GM23338 (cell line): ENCODE measurements at regions not wholly inside any gene's neighbourhood (a gene's known extent, or its start where the extent isn't known, plus 50 kb on each side); places are given as distances from the start of the nearest gene placed in this dataset.

ENCODE experiments used
- ATAC-seq: fragments of 200-7000 bp; cut with Tn5 transposase; 3 replicates; pipeline ENCODE4 v1.9.1; 2020
- DNase-seq: peaks from one replicate; pipeline ENCODE4 v3.0.0-alpha.2; 2015; ENCODE audit warnings: low spot score
- H2AFZ ChIP-seq: fragments of 200-600 bp; sonication (generic); 2 replicates; pipeline ENCODE4 v1.8.0; 2016; ENCODE audit warnings: antibody characterized with exemption, mild to moderate bottlenecking, moderate library complexity
- H3F3A ChIP-seq: fragments of 200-600 bp; sonication (generic); replicated peaks from 2 replicates; pipeline ENCODE4 v1.8.0; 2017; ENCODE audit warnings: antibody characterized with exemption, mixed run types, low read depth
- H3K27ac ChIP-seq: fragments of 200-600 bp; sonication (generic); 2 replicates; pipeline ENCODE4 v1.6.1; 2016; ENCODE audit warnings: low read depth
- H3K27me3 ChIP-seq: fragments of 200-600 bp; sonication (generic); 2 replicates; pipeline ENCODE4 v1.8.0; 2016; ENCODE audit warnings: mild to moderate bottlenecking, mixed run types, moderate library complexity; ENCODE audit not compliant: insufficient read depth
- H3K36me3 ChIP-seq: fragments of 200-600 bp; sonication (generic); 2 replicates; pipeline ENCODE4 v1.8.0; 2016; ENCODE audit warnings: mild to moderate bottlenecking; ENCODE audit not compliant: insufficient read depth
- H3K4me1 ChIP-seq: fragments of 200-600 bp; sonication (generic); 2 replicates; pipeline ENCODE4 v1.8.0; 2016; ENCODE audit warnings: mild to moderate bottlenecking, moderate library complexity; ENCODE audit not compliant: insufficient read depth
- H3K4me2 ChIP-seq: fragments of 200-600 bp; sonication (generic); 2 replicates; pipeline ENCODE4 v1.7.1; 2017; ENCODE audit warnings: mixed run types
- H3K4me3 ChIP-seq: fragments of 200-600 bp; sonication (generic); 2 replicates; pipeline ENCODE4 v1.6.1; 2016; ENCODE audit warnings: mixed run types
- H3K79me2 ChIP-seq: fragments of 200-600 bp; sonication (generic); replicated peaks from 2 replicates; pipeline ENCODE4 v1.8.0; 2017; ENCODE audit warnings: mild to moderate bottlenecking; ENCODE audit not compliant: insufficient read depth
- H3K9me2 ChIP-seq: fragments of 200-600 bp; sonication (generic); 2 replicates; pipeline ENCODE4 v1.8.0; 2017; ENCODE audit not compliant: insufficient read depth
- H4K20me1 ChIP-seq: fragments of 200-600 bp; sonication (generic); replicated peaks from 2 replicates; pipeline ENCODE4 v1.8.0; 2017; ENCODE audit warnings: mild to moderate bottlenecking; ENCODE audit not compliant: insufficient read depth
- H3K27ac Mint-ChIP-seq: 2 replicates; pipeline ENCODE4 v1.8.0; 2020; ENCODE audit warnings: inconsistent platforms, mild to moderate bottlenecking, moderate library complexity, mixed read lengths
- H3K27me3 Mint-ChIP-seq: 3 replicates; pipeline ENCODE4 v1.8.0; 2022; ENCODE audit warnings: low read depth, mild to moderate bottlenecking, moderate library complexity, mixed read lengths, inconsistent platforms; ENCODE audit not compliant: insufficient read depth, poor library complexity
- H3K36me3 Mint-ChIP-seq: 3 replicates; pipeline ENCODE4 v1.8.0; 2021; ENCODE audit warnings: low read depth, mild to moderate bottlenecking, inconsistent platforms, moderate library complexity, mixed read lengths
- H3K4me1 Mint-ChIP-seq: 3 replicates; pipeline ENCODE4 v1.8.0; 2020; ENCODE audit warnings: mild to moderate bottlenecking, inconsistent platforms, mixed read lengths
- H3K4me3 Mint-ChIP-seq: 3 replicates; pipeline ENCODE4 v1.8.0; 2021; ENCODE audit warnings: moderate library complexity, mild to moderate bottlenecking, inconsistent platforms, mixed read lengths
- H3K9me3 Mint-ChIP-seq: 3 replicates; pipeline ENCODE4 v1.8.0; 2020; ENCODE audit warnings: moderate library complexity, mild to moderate bottlenecking, inconsistent platforms, mixed read lengths
- CREB1 ChIP-seq: fragments of 250-450 bp; sonication (Bioruptor Pico); IDR thresholded peaks from 2 replicates; pipeline ENCODE4 v1.5.0; 2020; ENCODE audit warnings: low read depth, mild to moderate bottlenecking, moderate library complexity
- CTCF ChIP-seq, 2 experiments: fragments of 200-600 bp in 1 of 2; sonication (generic) in 1 of 2; conservative IDR thresholded peaks; 2 replicates each; pipeline versions ENCODE4 v1.5.1 to v1.6.1; 2016 to 2017; ENCODE audit warnings: antibody characterized with exemption in 2 of 2, low read depth in 2 of 2, mild to moderate bottlenecking in 2 of 2, moderate library complexity in 1 of 2
- ETS1 ChIP-seq: IDR thresholded peaks from 2 replicates; pipeline ENCODE4 v1.6.1; 2016; ENCODE audit warnings: antibody characterized with exemption
- EZH2 ChIP-seq: fragments of 200-600 bp; sonication (generic); IDR thresholded peaks from one replicate; pipeline ENCODE4 v1.8.0; 2017; ENCODE audit warnings: antibody characterized with exemption, mild to moderate bottlenecking, low read depth; ENCODE audit not compliant: unreplicated experiment
- EZH2phosphoT487 ChIP-seq: fragments of 200-600 bp; sonication (generic); IDR thresholded peaks from one replicate; pipeline ENCODE4 v1.8.1; 2018; ENCODE audit warnings: antibody characterized with exemption; ENCODE audit not compliant: unreplicated experiment
- JUNB ChIP-seq: IDR thresholded peaks from one replicate; pipeline ENCODE4 v1.6.1; 2016; ENCODE audit warnings: antibody characterized with exemption; ENCODE audit not compliant: unreplicated experiment
- NANOG ChIP-seq: IDR thresholded peaks from 2 replicates; pipeline ENCODE4 v1.6.1; 2016; ENCODE audit warnings: antibody characterized with exemption, borderline replicate concordance
- POLR2AphosphoS5 ChIP-seq: IDR thresholded peaks from 2 replicates; pipeline ENCODE4 v1.6.1; 2016; ENCODE audit warnings: antibody characterized with exemption, low read depth
- REST ChIP-seq: IDR thresholded peaks from one replicate; pipeline ENCODE4 v1.6.1; 2018; ENCODE audit warnings: antibody characterized with exemption; ENCODE audit not compliant: unreplicated experiment
- STAT1 ChIP-seq: IDR thresholded peaks from one replicate; pipeline ENCODE4 v1.6.1; 2016; ENCODE audit warnings: antibody characterized with exemption; ENCODE audit not compliant: unreplicated experiment
- ZNF114 ChIP-seq: fragments of 250-450 bp; sonication (Bioruptor Pico); IDR thresholded peaks from 2 replicates; pipeline ENCODE4 v1.5.0; 2020; ENCODE audit warnings: mild to moderate bottlenecking, moderate library complexity
- ZNF331 ChIP-seq: fragments of 250-450 bp; sonication (Bioruptor Pico); IDR thresholded peaks from 2 replicates; pipeline ENCODE4 v1.5.0; 2020; ENCODE audit warnings: low read depth, mild to moderate bottlenecking, moderate library complexity
- TF ChIP-seq, protein P1 (sequence below): fragments of 250-450 bp; sonication (Bioruptor Pico); IDR thresholded peaks from 2 replicates; pipeline ENCODE4 v1.5.0; 2020; ENCODE audit warnings: mild to moderate bottlenecking, moderate library complexity

GRCh38 chr14:26032348-26032747 is 565.5 kb downstream of the NOVA1 start:
- Mint-ChIP-seq H3K36me3 (no peaks in the 10 kb centered on the region), H3K27me3 (no peaks in the 10 kb centered on the region), H3K27ac (no peak overlapping the region), H3K4me3 (no peak overlapping the region), H3K4me1 (peaks cover 15% of the 10 kb centered on the region), H3K9me3 (no peaks in the 10 kb centered on the region)
- peaks cover 6% of the 10 kb centered on the region; the same call in 1 of the 2 replicates for H3K4me1 ChIP-seq
- no peaks in the 10 kb centered on the region for H4K20me1 ChIP-seq
- no peaks in the 10 kb centered on the region for H3K9me2 ChIP-seq
- no peaks in the 10 kb centered on the region for H3F3A ChIP-seq
- H3K27me3 ChIP-seq = no peaks in the 10 kb centered on the region
- DNase-seq = no peak
- H2AFZ ChIP-seq = no peak overlapping the region
- no peak overlapping the region for H3K27ac ChIP-seq
- H3K79me2 ChIP-seq = no peaks in the 10 kb centered on the region
- no peak for ATAC-seq
- no peak overlapping the region for H3K4me2 ChIP-seq
- H3K36me3 ChIP-seq = no peaks in the 10 kb centered on the region
- TF ChIP-seq ZNF114 (CRISPR knock-in tag) = no peak
- no peak for TF ChIP-seq CREB1 (CRISPR knock-in tag)
- TF ChIP-seq EZH2phosphoT487 = no peak
- TF ChIP-seq REST = no peak
- TF ChIP-seq STAT1 = no peak
- TF ChIP-seq ZNF331 (CRISPR knock-in tag) = no peak
- TF ChIP-seq POLR2AphosphoS5 = no peak
- TF ChIP-seq NANOG = no peak
- TF ChIP-seq, protein P1, sequence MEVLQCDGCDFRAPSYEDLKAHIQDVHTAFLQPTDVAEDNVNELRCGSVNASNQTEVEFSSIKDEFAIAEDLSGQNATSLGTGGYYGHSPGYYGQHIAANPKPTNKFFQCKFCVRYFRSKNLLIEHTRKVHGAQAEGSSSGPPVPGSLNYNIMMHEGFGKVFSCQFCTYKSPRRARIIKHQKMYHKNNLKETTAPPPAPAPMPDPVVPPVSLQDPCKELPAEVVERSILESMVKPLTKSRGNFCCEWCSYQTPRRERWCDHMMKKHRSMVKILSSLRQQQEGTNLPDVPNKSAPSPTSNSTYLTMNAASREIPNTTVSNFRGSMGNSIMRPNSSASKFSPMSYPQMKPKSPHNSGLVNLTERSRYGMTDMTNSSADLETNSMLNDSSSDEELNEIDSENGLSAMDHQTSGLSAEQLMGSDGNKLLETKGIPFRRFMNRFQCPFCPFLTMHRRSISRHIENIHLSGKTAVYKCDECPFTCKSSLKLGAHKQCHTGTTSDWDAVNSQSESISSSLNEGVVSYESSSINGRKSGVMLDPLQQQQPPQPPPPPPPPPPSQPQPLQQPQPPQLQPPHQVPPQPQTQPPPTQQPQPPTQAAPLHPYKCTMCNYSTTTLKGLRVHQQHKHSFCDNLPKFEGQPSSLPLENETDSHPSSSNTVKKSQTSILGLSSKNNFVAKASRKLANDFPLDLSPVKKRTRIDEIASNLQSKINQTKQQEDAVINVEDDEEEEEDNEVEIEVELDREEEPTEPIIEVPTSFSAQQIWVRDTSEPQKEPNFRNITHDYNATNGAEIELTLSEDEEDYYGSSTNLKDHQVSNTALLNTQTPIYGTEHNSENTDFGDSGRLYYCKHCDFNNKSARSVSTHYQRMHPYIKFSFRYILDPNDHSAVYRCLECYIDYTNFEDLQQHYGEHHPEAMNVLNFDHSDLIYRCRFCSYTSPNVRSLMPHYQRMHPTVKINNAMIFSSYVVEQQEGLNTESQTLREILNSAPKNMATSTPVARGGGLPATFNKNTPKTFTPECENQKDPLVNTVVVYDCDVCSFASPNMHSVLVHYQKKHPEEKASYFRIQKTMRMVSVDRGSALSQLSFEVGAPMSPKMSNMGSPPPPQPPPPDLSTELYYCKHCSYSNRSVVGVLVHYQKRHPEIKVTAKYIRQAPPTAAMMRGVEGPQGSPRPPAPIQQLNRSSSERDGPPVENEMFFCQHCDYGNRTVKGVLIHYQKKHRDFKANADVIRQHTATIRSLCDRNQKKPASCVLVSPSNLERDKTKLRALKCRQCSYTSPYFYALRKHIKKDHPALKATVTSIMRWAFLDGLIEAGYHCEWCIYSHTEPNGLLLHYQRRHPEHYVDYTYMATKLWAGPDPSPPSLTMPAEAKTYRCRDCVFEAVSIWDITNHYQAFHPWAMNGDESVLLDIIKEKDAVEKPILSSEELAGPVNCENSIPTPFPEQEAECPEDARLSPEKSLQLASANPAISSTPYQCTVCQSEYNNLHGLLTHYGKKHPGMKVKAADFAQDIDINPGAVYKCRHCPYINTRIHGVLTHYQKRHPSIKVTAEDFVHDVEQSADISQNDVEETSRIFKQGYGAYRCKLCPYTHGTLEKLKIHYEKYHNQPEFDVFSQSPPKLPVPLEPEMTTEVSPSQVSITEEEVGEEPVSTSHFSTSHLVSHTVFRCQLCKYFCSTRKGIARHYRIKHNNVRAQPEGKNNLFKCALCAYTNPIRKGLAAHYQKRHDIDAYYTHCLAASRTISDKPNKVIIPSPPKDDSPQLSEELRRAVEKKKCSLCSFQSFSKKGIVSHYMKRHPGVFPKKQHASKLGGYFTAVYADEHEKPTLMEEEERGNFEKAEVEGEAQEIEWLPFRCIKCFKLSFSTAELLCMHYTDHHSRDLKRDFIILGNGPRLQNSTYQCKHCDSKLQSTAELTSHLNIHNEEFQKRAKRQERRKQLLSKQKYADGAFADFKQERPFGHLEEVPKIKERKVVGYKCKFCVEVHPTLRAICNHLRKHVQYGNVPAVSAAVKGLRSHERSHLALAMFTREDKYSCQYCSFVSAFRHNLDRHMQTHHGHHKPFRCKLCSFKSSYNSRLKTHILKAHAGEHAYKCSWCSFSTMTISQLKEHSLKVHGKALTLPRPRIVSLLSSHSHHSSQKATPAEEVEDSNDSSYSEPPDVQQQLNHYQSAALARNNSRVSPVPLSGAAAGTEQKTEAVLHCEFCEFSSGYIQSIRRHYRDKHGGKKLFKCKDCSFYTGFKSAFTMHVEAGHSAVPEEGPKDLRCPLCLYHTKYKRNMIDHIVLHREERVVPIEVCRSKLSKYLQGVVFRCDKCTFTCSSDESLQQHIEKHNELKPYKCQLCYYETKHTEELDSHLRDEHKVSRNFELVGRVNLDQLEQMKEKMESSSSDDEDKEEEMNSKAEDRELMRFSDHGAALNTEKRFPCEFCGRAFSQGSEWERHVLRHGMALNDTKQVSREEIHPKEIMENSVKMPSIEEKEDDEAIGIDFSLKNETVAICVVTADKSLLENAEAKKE (CRISPR knock-in tag) = no peak
- no peak for TF ChIP-seq ETS1
- no peak for TF ChIP-seq JUNB
- no peak for TF ChIP-seq EZH2
- no peak for TF ChIP-seq CTCF (conservative IDR thresholded peaks at IDR 0.05; ENCODE audit: low read depth in 2 of 2)
- no peak overlapping the region for H3K4me3 ChIP-seq
